H1 (cell line): ENCODE measurements at regions not wholly inside any gene's neighbourhood (a gene's known extent, or its start where the extent isn't known, plus 50 kb on each side); places are given as distances from the start of the nearest gene placed in this dataset.

ENCODE experiments used
- ASH2L ChIP-seq: fragments of 200-600, 300-600 bp; sonication (generic); IDR thresholded peaks from one replicate; pipeline ENCODE4 v1.7.1; 2017; ENCODE audit warnings: low read length
- ATF3 ChIP-seq: IDR thresholded peaks from 2 replicates; pipeline ENCODE4 v1.6.1; 2011; ENCODE audit warnings: low read depth, mild to moderate bottlenecking, low read length; ENCODE audit not compliant: insufficient read depth
- CBX8 ChIP-seq: fragments of 300-800, 300-1000 bp; sonication (generic); IDR thresholded peaks from 2 replicates; pipeline ENCODE4 v1.7.1; 2016; ENCODE audit warnings: low read depth, low read length, borderline replicate concordance
- CHD7 ChIP-seq: fragments of 300-600 bp; sonication (generic); IDR thresholded peaks from 2 replicates; pipeline ENCODE4 v1.7.1; 2012; ENCODE audit warnings: low read length, moderate library complexity, mild to moderate bottlenecking, inconsistent platforms; ENCODE audit not compliant: insufficient replicate concordance
- FOSL1 ChIP-seq: IDR thresholded peaks from 2 replicates; pipeline ENCODE4 v1.6.1; 2011; ENCODE audit warnings: mild to moderate bottlenecking, low read depth, low read length, moderate library complexity; ENCODE audit not compliant: insufficient read depth
- HDAC6 ChIP-seq: IDR thresholded peaks from one replicate; pipeline ENCODE4 v1.7.1; 2012; ENCODE audit warnings: low read depth, mild to moderate bottlenecking, inconsistent platforms, low read length, moderate library complexity
- JUND ChIP-seq: IDR thresholded peaks from 2 replicates; pipeline ENCODE4 v1.6.1; 2011; ENCODE audit warnings: mild to moderate bottlenecking, improper control_type of control experiment, low read length
- NANOG ChIP-seq: IDR thresholded peaks from 2 replicates; pipeline ENCODE4 v1.6.1; 2011; ENCODE audit warnings: low read length, low read depth, mild to moderate bottlenecking, inconsistent platforms; ENCODE audit not compliant: insufficient read depth, poor library complexity, severe bottlenecking
- TAF7 ChIP-seq: optimal IDR thresholded peaks from 2 replicates; pipeline ENCODE3; 2011; ENCODE audit warnings: low read depth, mild to moderate bottlenecking, inconsistent platforms, low read length, moderate library complexity, borderline replicate concordance
- TCF12 ChIP-seq: IDR thresholded peaks from 2 replicates; pipeline ENCODE4 v1.6.1; 2011; ENCODE audit warnings: low read depth, mild to moderate bottlenecking, low read length

GRCh38 chr10:4426866-4427265 is 399.1 kb upstream of the AKR1E2 start (continued):
- TF ChIP-seq CHD7 (no peak), NANOG (no peak), FOSL1 (no peak), ASH2L (no peak), JUND (no peak), CBX8 (no peak), TAF7 (no peak), TCF12 (no peak), ATF3 (no peak), HDAC6 (no peak)
